ENCODE measurements at regions not wholly inside any gene's neighbourhood (a gene's known extent, or its start where the extent isn't known, plus 50 kb on each side); places are given as distances from the start of the nearest gene placed in this dataset.

DNA sequence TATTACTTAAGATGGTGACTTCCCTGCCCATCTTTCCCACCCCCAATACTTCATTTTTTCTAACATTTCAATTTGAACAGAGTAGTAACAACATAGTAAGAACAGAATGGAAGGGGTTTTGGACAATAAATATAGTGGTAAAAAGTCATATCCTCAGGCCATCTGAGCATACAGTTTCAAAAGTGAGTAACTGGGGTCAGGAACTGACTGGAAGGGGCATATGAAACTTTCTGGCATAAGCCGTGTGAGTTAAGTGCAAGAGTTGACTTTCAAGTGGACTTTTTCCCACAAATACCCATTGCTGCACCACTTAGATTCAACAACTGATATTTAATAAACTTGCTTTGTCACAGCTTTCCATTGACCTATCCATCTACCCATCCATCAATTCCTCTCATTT is 153.5 kb upstream of the IL12A start:
- no peak for DNase-seq

DNA sequence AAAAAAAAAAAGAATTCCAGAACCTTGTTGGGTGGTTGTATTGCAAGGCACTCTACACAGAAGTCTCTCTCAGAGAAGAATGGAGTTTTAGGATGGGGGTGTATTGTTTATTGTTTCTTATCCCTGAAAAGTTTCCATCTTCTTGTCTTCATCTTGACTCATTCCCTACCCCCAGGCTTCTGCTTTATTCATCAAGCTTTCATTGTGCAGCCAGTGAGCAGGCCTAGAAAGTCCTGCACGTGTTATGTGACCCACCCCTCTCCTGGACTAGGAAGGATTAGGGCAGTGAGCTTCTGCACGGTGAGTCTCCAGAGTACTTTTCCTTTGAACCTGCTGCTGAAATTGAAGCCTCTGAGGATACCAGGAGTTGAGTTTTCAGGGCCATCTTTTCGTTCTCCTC is 150.9 kb upstream of the IL12A start:
- DNase-seq, result no peak

DNA sequence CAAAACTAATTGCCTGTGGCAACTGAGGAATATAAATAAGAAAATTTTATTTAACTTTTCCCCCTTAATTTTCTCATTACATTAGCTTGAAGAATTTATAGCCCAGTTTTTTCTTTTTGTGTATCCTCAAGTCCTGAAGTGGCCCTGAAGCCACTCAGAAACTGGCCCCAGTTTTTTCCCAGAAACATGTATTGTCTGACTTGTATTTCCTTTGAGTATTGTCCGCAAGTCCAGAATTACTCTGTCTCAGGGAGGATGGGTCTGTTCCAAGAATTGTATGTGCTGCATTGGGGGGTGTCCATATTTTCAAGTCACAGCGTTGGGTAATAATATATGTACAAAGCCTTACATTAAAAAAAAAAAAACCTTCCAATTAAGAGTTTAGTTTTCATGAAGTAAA is 149.7 kb upstream of the IL12A start:
- DNase-seq, result no peak

DNA sequence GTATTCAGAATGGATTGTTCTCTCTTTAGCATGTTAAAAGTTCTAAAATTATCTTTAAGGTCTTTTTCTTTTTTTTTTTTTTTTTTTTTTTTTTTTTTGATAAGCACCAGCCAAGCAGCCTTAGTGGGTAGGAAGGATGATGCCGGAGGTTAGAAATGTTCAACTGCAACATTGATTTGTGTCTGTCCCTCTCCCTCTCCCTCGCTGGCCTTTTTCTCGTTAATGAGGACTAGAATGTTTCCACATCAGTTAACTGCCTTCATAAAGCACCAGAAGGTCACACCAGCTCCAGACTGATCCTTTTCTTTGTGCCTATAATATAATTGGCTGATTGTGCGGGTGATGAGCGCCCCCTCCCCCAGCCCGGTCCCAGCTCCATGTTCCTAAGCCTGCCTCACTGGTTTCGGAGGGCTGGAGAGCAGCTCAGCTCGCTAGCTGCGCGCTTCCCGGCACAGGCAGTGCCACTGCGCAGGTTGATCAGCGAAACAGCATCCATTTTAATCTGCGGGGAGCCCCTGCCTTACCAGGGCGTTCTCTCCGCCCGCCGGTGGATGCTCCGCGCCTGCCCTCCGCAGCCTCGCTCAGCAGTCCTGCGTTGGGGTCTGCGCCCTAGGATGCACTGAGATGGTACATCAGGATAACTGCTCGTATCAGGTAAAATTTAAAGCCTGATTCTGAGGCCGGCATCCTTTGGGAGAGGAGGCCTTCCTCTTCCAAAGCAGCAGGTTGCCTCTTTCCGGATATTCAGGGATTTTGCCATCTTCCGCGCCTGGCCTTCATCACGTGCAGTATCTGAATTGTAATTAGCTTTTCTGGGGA is 148.9 kb upstream of the IL12A start, which contains the start of gene SCHIP1:
Gene SCHIP1, plus strand, starts transcription at position 301 of the 819 bp plus-strand sequence.
- no peak for DNase-seq

DNA sequence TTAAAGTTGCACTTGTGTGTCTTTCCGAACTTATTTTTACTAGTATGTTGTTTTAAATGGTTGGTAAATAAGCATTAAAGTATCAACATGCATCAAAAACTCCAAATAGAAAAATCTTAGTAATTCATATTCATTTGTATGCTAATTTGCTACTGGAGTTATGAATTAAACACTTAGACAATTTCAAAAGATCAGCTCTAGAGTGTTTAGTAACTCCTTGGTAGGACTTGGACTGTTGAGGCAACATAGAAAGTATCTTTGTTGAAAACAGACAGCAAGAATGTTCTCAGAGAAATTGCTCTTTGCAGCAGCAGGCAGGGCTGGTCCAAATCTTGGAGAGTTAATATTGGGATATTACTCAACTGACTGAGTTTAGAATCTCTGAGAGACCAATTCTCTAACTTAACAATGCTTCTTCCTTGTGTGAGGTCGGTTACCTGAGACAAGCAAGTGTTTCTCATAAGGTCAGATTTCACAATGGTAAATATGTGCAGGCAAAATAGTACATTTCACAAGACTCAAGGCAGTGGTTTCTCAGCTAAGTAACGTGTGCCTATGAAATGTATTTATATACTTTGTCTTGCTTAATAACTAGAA is 147.8 kb upstream of the IL12A start:
- DNase-seq, result no peak

DNA sequence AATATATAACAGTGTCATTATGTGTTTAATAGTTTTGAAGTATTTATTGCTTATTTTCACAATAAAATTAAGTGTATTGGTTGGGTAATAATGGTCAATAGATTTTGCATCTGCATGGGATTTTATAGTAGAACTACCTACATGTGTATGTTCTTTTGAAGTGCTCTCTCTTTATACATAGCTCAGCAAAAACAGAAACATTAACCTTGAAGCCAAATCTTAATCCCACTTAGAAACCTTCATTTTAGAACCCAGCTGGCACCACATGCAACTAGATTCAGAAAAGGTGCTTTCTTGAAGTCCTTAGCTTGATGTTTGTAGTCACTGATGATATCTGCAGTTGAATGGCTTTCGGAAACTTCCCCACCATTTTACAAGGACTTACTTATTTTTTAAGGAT is 146.9 kb upstream of the IL12A start:
- DNase-seq, result no peak

DNA sequence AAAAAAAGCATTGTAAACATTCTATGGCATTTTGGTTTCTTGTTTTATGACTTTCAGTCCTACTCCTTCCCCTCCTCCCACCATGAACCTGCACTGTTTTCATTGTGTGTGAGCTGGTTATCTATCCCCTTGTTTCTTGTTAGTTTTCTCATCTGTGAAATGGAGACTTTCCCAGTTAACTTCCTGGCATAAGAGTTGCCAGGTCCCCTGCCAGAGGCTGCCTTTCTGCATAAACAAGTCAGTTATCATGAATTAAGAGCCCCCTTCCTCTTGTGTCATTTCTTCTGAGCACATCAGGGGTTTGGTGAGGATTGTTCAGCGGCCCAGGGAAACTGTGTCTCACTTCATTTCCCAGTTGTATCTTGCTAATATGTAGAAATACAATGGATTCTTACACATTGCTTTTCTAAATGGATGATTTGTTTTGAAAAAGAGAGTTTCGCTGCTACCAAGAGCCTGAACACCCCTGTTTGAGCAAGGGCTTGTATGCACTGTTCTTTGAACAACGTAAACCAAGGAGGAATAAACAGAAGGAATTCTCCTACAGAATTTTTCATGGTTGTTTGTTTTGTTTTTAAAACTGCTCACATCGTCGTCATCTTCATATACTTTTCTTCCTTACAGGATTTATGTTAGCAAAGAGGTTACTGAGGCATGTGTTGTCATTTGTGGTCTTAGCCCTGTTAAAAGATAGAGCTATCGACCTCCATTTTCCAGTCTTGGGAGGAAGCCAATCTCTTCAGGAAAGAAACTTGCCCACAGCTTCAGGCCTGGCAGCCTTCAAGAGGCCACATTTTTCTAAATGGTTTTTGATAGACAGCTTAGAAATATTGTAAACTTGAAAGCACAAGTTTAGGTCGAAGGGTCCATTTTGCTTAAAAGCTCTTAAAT is 144.6 kb upstream of the IL12A start:
- peak; percentile 41 for DNase-seq

DNA sequence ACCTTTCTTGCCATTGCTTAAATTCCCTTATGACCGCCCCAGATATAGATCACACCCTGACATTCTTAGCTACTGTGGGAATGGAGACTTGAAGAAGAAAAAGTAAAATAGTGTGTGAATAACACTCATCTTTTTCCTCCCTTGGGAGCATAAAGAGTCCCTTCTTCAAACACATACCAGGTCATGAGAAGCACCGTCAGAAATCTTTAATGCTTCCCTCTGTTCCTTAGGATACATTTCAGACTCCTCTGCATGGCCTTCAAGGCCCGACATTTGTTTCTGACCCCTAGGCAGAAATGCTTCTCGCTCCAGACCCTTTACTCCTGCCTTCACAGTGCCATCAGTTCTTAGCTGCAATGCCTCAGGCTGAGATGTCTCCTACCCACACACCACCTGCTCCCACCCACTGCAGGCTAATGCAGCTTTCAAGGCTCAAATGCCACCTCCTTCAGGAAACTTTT is 143.8 kb upstream of the IL12A start:
- no peak for DNase-seq

DNA sequence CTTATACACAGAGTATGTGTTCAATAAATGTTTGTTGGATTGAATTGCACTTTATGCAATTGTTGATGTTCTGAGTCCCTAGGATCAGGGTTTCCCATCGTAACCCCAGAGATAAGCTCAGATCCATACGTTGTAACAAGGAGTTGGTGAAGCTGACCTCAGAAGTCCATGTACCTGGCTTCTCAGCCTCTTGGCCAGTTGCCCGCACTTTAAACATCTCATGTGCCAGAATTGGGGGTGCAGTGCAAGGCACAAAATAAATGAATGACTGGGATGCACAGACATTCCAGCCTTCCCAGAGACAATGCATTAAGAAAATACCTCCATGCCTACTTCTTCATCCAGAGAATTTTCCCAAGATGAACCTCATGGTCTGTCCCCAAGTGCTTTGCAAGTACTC is 142.9 kb upstream of the IL12A start:
- no peak for DNase-seq

DNA sequence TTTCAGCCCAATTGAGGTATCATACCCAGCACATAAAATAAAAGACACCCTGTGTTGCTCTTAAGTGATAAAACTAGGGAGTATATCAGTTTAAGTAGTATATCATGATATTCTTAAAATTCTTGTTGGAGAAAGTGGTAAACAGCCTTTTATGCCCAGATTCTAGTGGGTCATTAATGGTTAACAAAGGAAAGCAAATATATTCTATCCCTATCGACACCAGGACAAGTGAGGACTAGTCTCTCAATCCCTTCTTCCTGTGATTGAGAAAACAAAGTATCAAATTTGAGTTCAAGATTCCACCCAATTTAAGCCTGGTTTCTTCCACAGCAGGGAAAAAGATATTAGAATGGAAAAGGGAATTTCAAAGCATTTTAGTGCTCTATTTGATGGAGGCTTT is 142.4 kb upstream of the IL12A start:
- no peak for DNase-seq

DNA sequence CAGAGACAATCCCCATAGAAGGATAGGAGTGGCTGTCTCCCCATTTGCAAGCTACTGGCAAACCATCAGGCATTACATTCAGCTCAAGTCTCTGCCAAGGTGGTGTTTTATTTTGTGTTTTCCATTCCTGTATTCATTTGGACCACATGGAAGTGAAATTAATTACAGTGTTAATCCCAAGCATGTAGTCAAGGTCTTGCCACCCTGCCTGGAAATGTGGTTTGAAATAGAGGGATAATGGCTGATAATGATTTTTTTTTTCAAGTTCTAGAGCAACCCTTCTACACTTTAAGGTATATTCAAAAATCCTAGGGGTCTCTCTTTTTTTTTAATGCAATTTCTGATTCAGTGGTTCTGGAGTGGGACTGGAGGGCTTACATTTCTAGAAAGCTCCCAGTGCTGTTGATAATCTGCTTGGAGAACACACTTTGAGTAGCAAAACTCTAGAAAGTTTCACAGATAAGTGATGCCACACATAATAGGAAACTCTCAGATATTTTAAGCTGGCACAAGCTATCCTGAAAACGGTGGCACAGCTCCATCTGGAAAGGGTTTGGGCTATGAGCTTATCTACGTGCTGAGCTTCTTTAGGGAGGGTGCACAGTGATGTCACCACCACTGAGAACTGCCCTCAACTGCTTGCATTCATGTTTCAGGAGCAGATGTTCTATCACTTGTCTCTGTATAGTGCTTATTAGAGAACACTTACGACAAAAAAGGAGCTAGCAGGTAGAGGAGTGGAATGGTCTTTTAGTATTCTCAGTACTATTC is 140.1 kb upstream of the IL12A start:
- DNase-seq, result no peak

DNA sequence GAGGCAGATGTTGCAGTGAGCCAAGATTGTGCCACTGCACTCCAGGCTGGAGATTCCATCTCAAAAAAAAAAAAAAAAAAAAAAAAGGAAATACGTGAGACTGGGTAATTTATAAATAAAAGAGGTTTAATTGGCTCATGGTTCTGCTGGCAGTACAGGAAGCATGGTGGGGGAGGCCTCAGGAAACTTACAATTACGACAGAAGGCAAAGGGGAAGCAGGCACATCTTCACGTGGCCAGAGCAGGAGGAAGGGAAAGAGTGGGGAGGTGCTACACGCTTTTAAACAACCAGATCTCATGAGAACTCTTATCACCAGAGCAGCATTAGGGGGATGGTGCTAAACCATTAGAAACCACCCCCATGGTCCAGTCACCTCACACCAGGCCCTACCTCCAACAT is 138.2 kb upstream of the IL12A start:
- no peak for DNase-seq

DNA sequence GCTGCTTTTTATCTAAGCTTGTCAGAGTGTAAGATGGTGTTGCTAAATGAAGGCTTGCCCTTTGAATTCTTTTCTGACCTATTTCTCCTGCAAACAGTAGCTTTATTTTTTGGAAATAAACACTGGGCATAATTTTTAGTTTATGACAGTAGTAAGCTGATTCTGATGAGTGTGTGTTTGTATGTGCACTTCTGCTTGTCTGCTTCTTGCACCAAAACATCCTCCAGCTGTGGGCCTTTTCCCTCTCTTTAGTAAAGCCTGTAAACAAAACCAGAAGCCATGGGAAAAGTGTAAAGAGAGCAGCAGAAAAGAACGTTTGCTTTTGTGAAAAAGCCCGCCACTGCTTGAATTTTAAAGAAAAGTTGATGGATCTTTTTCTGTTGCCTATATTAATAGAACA is 136.4 kb upstream of the IL12A start:
- DNase-seq, result no peak

DNA sequence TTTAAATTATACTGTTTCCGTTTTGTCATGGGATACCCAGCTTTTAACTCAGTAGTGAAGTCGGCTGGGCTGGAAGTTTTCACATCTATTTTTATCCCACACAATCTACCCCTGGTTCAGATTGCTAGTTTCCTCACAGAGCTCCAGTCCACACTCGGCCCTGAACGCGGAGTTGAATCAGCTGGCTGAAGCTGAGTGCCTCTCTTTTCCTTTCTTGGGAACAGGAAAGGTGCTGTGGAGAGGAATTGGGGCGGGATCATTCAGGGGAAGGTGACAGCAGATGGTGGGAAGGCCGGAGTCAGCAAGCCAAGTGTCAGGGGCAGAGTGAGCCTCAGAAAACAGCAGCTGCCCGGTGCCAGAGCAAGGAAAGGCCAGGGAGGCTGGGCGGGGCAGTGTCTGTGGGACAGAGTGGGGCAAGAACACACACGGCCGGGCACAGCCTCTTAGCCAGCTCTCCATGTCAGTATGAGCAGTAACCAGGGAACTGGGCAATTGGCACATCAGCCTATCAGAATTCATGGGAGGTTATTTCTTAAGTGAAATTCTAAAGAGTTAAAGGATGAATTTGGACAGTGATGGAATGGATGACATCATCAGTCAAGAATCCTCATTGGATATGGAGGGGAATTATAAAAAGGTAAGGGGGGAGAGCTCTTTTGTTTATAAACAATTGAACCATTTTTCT is 135.7 kb upstream of the IL12A start:
- no peak for DNase-seq

DNA sequence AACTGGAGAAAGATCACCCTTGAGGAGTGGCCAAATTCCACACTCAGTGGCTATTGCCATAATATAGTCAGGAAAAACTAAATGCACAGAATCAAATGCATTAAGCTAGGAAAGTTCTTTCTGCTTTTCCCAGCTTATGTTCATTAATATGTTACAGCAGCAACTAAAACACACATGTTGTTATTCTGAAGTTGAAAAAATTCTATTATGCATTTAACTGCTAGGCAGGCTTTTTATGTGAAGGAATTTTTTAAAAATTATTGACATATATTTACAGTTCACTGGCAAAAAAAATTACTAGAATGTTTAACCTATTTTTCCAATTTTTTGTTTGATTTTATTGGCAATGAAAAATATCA is 135.2 kb upstream of the IL12A start:
- no peak for DNase-seq

DNA sequence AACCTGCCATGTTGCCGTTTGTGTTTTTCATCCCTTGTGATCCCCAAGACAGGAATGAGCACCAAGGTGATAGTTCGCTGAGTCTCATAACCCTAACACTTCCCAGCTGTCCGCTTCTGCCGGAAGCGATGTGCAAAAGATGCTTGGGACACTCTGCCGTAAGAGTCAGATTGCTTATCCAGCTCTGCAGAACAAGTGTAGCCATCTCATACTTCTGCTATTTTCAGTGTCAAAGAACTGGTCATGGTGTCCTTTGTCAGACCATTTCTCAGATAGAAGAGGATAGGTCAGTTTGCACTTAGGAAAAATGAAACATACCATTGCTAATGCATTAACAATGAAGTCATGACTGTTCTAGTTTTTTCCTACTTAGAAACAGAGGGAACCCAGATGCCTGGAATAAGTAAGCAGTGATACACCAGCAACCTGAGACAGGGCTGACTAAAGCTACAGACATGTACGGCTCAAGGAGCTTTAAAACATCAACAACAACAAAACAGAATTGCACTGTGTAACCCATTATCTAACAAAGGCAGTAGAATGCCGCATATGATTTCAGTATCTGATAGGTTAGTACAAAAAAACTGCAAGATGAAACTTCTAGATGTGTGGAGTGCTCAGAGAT is 134.0 kb upstream of the IL12A start:
- no peak for DNase-seq

DNA sequence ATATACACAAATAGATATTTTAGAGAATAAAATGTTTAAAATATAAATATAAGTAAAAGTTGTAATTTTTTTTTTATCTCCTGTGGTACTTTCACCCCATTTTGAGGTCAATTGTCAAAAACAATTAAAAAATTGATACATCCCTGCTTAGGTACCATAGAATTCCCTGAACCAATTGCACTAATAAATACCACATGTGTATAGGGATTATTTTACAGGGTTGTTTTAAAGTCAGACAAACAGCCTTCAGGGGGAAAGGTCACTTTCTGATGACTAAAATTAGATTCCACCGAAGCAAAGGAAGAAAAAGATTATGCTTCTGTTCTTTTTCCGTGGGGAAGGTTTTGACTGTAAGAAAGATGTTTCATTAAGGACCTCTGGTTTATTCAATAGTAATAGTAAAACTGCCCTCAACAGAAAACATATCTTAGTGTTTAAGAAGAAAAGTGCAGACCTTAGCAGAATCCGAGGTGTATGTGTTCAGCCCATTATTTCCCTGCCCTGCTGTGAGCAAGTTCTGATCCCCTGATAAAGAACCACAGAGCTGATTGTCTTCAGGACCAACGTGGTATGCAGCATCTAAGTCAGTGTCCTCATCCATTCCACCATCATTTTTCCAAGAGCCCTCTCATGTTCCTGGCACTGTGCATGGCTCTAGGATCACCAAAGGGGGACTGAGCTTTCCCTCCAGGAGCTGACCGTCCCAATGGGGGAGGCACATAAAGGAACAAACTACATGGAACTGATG is 132.9 kb upstream of the IL12A start:
- DNase-seq, result no peak

DNA sequence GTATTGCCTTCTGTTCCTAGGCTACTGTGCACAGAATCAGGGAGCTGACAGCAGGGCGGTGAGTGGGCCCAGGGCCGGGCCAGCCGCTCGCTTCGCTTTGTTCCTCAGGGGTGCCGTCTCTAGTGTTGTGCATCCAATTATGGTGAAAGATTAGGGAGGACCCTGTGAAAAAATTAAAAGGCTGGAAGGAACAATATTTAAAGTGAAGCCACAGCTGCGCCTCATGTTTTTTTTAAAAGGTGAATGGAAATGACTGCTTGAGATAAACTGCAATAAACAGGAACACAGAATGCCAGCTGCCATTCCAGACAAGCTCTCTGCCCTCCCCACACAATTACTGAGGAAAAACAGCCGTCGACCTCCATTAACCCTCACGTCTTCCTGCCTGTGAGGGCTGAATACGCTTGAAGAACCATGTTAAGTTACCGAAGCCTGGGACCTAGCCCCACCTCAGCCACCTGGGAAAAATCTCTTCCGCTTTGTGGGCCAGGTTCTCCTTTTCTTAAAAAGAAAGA is 132.0 kb upstream of the IL12A start:
- DNase-seq, result no peak

DNA sequence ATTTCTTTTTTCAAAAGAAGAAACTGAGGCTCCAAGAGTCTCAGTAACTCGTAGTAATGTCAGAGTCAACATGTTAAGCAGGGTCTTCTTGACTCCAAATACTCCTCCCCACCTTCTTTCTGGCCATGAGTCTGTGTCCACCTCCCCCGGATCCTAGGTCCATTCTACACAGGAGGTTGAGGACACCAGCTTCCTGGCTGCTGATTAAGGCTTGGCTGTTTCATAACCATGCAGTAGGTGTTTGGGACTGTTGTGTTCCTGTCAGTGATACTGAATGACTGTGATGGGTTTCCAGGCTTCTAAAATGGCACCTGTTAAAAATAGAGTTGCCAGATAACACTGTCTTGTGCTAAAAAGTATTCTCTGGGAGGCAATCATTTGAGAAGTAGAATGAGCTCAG is 130.8 kb upstream of the IL12A start:
- DNase-seq, result no peak

DNA sequence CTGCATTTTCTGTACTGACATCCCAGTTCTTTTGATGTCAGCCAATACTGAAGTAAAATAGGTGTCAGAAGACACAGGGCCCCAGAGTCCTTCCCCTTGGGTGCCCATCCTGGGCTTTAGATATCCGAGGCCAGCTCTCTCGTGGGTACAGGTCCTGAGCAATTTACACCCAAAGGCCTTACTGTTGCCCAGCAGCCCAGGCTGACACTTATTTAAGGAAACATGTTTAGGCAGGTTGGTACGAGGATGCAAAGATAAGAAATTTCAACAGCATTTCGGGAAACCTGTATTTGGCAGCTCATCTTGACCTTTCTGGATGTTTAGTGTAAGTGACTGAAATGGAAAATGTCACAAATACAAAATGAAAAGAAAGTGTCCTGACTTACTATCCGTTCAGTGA is 130.0 kb upstream of the IL12A start:
- no peak for DNase-seq

DNA sequence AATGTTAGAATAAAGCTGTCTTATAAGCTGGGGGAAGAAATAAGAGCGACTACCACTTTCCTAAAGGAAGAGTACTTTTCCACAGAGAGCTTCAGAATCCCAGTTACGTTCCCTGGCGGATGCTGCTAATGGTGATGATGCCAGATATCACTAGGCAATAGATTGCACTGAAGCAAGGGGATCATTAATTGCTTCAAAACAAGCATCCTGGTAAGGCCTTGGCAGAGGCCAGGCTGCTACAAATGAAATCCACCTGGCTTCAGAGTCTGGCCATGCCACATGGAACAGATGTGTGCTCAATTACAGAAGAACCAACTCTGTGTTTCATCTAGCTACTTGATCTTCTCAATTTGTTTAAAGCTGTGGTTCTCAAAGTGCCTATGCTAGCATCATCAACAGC is 129.2 kb upstream of the IL12A start:
- DNase-seq, result no peak
